HEK293 (cell line): ENCODE measurements at regions not wholly inside any gene's neighbourhood (a gene's known extent, or its start where the extent isn't known, plus 50 kb on each side); places are given as distances from the start of the nearest gene placed in this dataset.

Experiments used
- RBAK ChIP-seq: fragments of 450-650 bp; formaldehyde crosslinking; IDR thresholded peaks from 2 replicates; pipeline ENCODE4 v1.5.1; 2016; ENCODE audit warnings: missing biosample characterization, missing genetic modification characterization
- ZNF169 ChIP-seq: fragments of 450-650 bp; formaldehyde crosslinking; IDR thresholded peaks from 2 replicates; pipeline ENCODE4 v1.5.1; 2016; ENCODE audit warnings: missing biosample characterization, missing genetic modification characterization
- TF ChIP-seq, protein P1 (sequence below): fragments of 450-650 bp; formaldehyde crosslinking; IDR thresholded peaks from 2 replicates; pipeline ENCODE4 v1.5.1; 2017; ENCODE audit warnings: missing biosample characterization, missing genetic modification characterization

DNA sequence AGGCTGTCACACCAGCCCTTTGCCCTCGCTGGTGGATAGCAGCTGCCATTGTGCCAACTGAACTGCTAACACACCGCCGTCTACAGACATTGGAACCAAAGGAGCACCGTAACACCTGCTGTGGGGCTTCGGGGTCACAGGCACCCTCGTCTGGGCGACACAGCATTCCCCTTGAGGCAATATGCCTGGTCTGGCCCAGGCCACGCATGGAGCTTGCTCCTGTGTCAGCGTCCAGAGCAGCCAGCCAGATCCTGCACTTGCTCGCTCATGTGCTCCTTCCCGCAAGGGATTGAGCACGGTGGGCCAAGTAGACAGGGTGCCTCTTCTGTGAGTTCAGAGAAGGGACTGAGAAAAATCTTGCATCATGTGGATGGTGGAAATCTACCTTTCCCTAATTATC is 314.6 kb upstream of the PLD5 start:
- TF ChIP-seq, protein P1, sequence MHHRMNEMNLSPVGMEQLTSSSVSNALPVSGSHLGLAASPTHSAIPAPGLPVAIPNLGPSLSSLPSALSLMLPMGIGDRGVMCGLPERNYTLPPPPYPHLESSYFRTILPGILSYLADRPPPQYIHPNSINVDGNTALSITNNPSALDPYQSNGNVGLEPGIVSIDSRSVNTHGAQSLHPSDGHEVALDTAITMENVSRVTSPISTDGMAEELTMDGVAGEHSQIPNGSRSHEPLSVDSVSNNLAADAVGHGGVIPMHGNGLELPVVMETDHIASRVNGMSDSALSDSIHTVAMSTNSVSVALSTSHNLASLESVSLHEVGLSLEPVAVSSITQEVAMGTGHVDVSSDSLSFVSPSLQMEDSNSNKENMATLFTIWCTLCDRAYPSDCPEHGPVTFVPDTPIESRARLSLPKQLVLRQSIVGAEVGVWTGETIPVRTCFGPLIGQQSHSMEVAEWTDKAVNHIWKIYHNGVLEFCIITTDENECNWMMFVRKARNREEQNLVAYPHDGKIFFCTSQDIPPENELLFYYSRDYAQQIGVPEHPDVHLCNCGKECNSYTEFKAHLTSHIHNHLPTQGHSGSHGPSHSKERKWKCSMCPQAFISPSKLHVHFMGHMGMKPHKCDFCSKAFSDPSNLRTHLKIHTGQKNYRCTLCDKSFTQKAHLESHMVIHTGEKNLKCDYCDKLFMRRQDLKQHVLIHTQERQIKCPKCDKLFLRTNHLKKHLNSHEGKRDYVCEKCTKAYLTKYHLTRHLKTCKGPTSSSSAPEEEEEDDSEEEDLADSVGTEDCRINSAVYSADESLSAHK (tag by site-specific recombination) = no peak
- TF ChIP-seq ZNF169 (tag by site-specific recombination) = no peak
- TF ChIP-seq RBAK = no peak
